Stimulated activated CD4-positive, alpha-beta T cell treated with anti-CD3 and anti-CD28 coated beads, TNF-alpha, amount 100 ng/mL, for 48 hours (primary cell): ENCODE measurements at regions not wholly inside any gene's neighbourhood (a gene's known extent, or its start where the extent isn't known, plus 50 kb on each side); places are given as distances from the start of the nearest gene placed in this dataset.
"Not testable (repeated sequence)": the region's sequence is repeated elsewhere in the genome, so short reads cannot be mapped to it uniquely, and the experiment has no call there.

Source experiments
- DNase-seq, 3 donors: peaks; one replicate each; pipeline ENCODE4 v3.0.0-alpha.2; 2020; ENCODE audit warnings: low read depth in 3 of 3

DNA sequence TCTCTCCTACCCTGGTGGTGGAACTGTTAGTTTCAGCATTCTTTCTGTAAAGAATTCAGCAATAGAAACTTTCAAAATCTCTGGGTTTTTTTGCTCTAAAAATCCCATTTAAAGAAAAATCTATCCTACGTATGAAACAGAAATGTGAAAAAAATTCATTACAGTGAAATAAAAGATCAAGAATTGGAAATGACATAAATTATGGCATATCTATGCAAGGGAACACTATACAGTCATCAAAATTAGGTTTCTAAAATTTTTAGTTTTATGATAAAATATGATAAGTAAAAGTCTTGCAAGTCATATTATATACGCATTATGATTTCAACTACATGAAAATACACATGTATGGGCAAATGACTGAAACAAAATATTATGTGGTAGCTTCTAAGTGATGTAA, 342.6 kb downstream of the CETN3 start:
- no peak for DNase-seq

DNA sequence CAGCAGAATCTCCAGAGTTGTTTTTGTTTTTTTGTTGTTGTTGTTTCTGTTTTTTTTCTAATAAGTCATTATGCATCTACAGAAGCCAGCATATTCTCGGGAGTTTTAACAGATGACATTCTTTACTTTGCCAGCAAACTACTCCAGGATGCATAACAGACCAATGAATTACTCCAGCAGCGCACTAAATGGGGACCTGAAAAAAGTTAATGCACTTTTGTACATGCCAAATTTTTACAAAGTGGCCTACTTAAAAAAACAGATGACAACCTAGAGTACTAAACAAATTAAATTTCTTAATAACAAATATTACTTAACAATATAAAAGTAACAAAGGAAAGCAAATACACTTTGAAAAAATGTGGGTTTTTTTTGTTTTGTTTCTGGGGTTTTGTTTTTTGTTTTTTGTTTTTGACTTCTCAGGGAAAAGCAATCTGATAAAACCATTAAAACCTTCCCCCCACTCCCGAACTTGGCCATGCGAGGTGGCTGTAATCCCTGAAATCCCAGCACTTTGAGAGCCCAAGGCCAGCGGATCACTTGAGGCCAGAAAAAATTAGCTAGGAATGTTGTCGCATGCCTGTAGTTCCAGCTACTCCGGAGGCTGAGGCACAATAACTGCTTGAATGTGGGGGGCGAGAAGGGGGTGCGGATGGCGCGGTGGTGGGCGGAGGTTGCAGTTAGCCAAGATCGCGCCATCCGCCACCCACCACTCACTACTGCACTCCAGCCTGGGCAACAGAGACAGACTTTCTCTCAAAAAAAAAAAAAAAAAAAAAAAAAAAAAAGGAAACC, 352.4 kb downstream of the CETN3 start:
- no peak for DNase-seq

DNA sequence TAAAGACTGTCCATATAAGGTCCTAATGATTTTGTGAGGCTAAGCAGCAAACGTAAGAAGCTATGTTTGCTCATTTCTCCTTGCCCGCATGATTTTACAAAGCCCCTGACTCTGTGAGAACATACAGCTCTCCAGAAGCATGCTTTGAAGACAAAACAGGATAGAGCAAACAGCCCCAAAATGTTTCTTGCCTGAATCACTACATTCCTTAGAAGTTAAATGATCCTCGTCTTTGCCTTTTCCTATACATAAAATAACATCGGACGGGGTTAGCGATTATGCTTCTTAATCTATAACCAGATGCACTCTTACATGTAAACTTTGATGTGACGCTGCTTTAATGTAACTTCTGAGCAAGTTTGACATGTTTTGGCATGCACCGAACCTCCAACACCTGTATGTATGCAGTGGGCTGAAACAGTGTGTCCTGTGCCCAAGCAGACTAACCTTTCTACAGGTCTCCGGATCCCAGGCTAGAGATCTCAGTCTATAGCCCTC, 353.7 kb downstream of the CETN3 start:
- DNase-seq, result no peak

- no peak for DNase-seq
These were observed 354.9 kb downstream of the CETN3 start for GRCh38 chr5:90054612-90055011.

GRCh38 chr5:90051756-90052155, 357.8 kb downstream of the CETN3 start:
- DNase-seq, result no peak

DNA sequence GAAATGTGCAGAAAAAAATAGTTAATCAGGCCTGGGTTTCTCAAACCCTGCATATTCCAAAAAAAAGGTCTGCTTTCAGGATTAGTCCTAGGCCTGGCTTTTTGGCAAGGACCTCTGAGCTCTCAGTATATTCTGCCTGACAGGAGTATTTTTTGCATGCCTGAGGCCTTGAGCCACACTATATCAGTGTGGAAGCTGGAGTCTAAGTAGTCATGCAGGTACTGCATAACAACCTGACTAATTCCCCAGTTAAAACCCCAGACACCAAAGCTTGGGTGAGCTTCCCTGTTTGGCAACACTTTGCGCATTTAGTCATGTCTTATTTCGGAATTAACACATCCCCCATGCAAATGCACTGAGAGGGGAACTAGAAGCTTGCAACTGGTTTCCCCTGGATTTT, 359.5 kb downstream of the CETN3 start:
- no peak for DNase-seq

DNA sequence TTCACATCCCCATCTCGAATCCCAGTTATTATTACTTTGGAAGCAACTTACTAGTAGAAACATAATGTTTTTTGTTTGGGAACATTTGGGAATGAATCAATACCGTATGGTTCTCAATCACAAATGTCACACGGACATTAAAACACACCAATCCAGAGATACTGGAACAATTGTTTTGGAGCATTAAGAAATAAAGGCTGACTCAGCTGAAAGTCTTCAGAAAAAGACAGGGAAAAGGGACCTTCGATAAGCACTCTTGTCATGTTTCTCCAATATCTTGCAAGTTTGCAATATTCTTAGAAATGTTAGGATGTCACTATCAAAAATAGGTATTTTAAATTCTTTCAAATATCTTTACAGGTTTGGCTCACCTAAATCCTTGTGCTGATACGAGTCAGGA, 362.4 kb downstream of the CETN3 start:
- no peak for DNase-seq

- DNase-seq, result not testable (repeated sequence)
These were observed 369.5 kb downstream of the CETN3 start for GRCh38 chr5:90040082-90040481.

GRCh38 chr5:90037646-90038045, 371.9 kb downstream of the CETN3 start:
- DNase-seq, result no peak

DNA sequence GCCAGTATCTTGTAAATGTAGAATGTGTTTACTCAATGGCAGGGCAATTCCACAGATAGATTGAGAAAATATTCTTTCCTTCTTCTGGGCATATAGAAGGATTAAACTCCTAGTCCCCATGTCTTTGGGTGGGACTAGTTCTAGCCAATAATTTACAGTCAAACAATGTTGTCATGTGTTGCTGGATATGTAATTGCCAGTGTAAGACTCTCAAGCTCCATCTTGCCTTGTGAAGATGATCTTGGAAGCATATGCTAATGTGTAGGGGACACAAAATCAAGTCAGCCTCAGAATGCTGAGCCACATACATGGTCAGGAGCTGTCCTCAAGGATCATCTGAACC, 386.9 kb downstream of the CETN3 start:
- DNase-seq, result no peak

DNA sequence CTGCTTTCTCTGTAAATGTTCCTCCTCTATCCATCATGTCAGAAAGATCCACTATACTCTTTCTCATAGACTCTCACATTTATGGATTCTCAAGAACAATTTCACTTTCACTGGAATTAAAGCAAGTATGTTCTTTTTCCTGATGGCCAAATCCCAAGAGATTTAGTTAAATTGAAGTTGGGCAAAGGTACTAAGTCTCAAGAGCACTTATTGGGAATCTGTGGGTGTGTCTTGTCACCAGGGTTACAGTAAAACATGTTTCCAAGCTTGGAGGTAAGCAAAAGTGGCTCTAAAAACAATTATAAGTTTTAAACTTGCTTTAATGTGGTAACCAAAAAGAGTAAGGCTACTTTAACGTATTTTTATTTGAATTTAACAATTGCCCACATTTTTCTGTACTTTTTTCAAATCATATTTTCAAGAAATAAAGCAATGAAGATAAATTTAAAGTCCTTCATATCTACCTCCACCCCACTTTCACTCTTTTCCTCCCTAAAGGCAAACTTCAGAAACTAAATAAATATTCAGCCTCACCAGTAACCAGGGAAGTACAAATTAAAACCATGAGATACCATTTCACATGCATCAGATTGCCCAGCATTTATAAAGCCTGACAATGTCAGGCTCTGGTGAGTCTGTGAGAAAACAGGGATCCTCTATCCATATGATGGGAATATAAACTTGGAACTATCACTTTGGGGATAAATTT, 387.4 kb downstream of the CETN3 start:
- DNase-seq, result no peak

- DNase-seq, result no peak
These were observed 388.7 kb downstream of the CETN3 start for GRCh38 chr5:90020575-90021538.

GRCh38 chr5:90017239-90017638, 392.3 kb downstream of the CETN3 start:
- DNase-seq, result no peak

GRCh38 chr5:90015584-90016018, 394.0 kb downstream of the CETN3 start:
- DNase-seq, result no peak

- no peak for DNase-seq
These were observed 395.1 kb downstream of the CETN3 start for GRCh38 chr5:90014420-90014819.

DNA sequence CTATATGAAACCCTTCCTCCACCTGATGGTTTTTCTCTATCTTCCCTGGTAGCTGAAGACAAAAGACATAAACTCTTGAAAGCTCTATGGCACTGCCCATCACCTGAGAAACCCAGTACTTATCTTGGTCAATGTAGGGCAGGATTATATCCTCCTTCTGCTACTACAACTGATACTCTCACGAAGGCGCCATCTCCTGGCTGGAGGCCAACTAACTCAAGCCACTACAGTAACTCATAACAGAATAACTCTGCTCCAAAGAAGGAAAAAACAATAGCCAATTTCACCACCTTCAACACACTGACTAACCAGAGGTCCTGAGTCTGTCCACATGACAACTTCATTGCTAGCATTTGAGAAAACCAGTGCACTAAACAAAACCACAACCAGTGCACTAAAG, 409.2 kb downstream of the CETN3 start:
- DNase-seq, result no peak

DNA sequence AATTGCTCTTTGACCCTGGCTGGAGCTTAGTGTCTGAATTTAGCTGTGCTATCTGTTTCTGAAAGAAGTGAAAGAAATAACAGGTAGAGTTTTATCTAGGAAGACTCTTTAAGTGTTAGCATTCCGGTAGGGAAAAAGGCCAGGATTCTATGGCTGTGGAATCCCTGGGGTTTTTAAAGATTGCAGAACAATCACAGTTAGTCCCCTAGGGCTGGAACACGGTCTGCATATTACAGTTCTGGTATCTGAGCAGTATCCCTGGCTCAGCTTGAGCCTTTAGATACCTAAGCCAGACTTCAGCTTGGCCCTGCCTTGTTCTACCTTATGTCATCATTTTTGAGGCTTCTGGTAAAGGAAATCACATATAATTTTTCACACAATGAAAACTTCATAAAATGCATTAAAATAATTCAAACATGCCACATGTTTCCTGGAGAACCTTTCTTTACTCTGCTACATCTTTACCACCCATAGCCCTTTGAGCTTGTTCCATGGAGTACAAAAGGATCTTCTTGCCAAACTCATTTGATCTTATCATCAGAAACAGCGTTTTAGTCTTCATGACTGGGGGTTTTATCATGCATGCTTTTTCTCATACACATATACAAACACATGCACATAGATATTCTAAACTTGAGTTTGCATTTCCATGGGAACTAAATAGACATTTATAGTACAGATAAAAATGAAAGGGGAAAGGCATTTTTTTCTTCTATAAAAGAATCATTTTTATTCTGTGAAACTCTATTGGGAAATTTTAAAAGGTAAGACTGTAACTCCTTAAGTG, 410.8 kb downstream of the CETN3 start:
- no peak for DNase-seq

GRCh38 chr5:89996890-89997289, 412.7 kb downstream of the CETN3 start:
- DNase-seq, result no peak

- DNase-seq, result no peak
These were observed 413.2 kb downstream of the CETN3 start for GRCh38 chr5:89996335-89996734.

- DNase-seq, result no peak
These were observed 415.3 kb downstream of the CETN3 start for GRCh38 chr5:89994266-89994665.

GRCh38 chr5:89992201-89992600, 417.4 kb downstream of the CETN3 start:
- DNase-seq, result no peak
